WTC11 (cell line): ENCODE measurements at regions not wholly inside any gene's neighbourhood (a gene's known extent, or its start where the extent isn't known, plus 50 kb on each side); places are given as distances from the start of the nearest gene placed in this dataset.

ENCODE experiments used
- ATAC-seq: fragments of 200-7000 bp; cut with Tn5 transposase; 2 replicates; pipeline ENCODE4 v1.10.0; 2021; ENCODE audit warnings: mild to moderate bottlenecking, moderate library complexity
- CTCF ChIA-PET: fragments of 300-600 bp; sonication (Branson Sonifier 250); formaldehyde crosslinking; loops from one replicate; lab custom pipeline; 2021; ENCODE audit warnings: antibody characterized with exemption; lab: Charles Lee
- POLR2A ChIA-PET: fragments of 350-600 bp; sonication (Branson Sonifier 250); formaldehyde crosslinking; loops from one replicate; lab custom pipeline; 2021; ENCODE audit warnings: antibody characterized with exemption; lab: Charles Lee
- DNase-seq: peaks from one replicate; pipeline ENCODE4 v3.0.0; 2021; ENCODE audit warnings: low spot score
- H3K27ac Mint-ChIP-seq: 2 replicates; pipeline ENCODE4 v1.8.0; 2021; ENCODE audit warnings: mixed read lengths
- H3K27me3 Mint-ChIP-seq: 2 replicates; pipeline ENCODE4 v1.8.0; 2021; ENCODE audit warnings: low read depth, mild to moderate bottlenecking, moderate library complexity, mixed read lengths
- H3K36me3 Mint-ChIP-seq: 2 replicates; pipeline ENCODE4 v1.8.0; 2021; ENCODE audit warnings: mixed read lengths
- H3K4me1 Mint-ChIP-seq: 2 replicates; pipeline ENCODE4 v1.8.0; 2022; ENCODE audit warnings: mixed read lengths
- H3K4me3 Mint-ChIP-seq: 2 replicates; pipeline ENCODE4 v1.8.0; 2021; ENCODE audit warnings: mild to moderate bottlenecking, moderate library complexity, mixed read lengths
- H3K9me3 Mint-ChIP-seq: 2 replicates; pipeline ENCODE4 v1.8.0; 2021; ENCODE audit warnings: mixed read lengths
- E2F1 ChIP-seq: sonication (generic); formaldehyde crosslinking; IDR thresholded peaks from 2 replicates; pipeline ENCODE4 v1.8.0; 2022; ENCODE audit warnings: mild to moderate bottlenecking, missing genetic modification reagents
- ESRRA ChIP-seq: sonication (generic); formaldehyde crosslinking; IDR thresholded peaks from 2 replicates; pipeline ENCODE4 v1.8.1; 2022; ENCODE audit warnings: mild to moderate bottlenecking, missing genetic modification reagents, borderline replicate concordance
- FOXP4 ChIP-seq: sonication (generic); formaldehyde crosslinking; IDR thresholded peaks from 2 replicates; pipeline ENCODE4 v1.8.0; 2022; ENCODE audit warnings: mild to moderate bottlenecking, missing genetic modification reagents
- IRF1 ChIP-seq: sonication (generic); formaldehyde crosslinking; IDR thresholded peaks from 2 replicates; pipeline ENCODE4 v1.8.0; 2023; ENCODE audit warnings: missing genetic modification reagents
- MLX ChIP-seq: sonication (generic); formaldehyde crosslinking; IDR thresholded peaks from 2 replicates; pipeline ENCODE4 v1.8.1; 2023; ENCODE audit warnings: mild to moderate bottlenecking, missing genetic modification reagents, moderate library complexity
- MYBL2 ChIP-seq: sonication (generic); formaldehyde crosslinking; IDR thresholded peaks from 2 replicates; pipeline ENCODE4 v1.8.1; 2023; ENCODE audit warnings: mild to moderate bottlenecking, moderate library complexity, missing genetic modification reagents
- NFE2L1 ChIP-seq: sonication (generic); formaldehyde crosslinking; IDR thresholded peaks from 2 replicates; pipeline ENCODE4 v1.8.1; 2023; ENCODE audit warnings: missing genetic modification reagents
- SMAD3 ChIP-seq: sonication (generic); formaldehyde crosslinking; IDR thresholded peaks from 2 replicates; pipeline ENCODE4 v1.8.0; 2022; ENCODE audit warnings: missing genetic modification reagents, mild to moderate bottlenecking, borderline replicate concordance
- TEAD1 ChIP-seq: sonication (generic); formaldehyde crosslinking; IDR thresholded peaks from 2 replicates; pipeline ENCODE4 v1.8.0; 2022; ENCODE audit warnings: mild to moderate bottlenecking, missing genetic modification reagents
- ZNF219 ChIP-seq: sonication (generic); formaldehyde crosslinking; IDR thresholded peaks from 2 replicates; pipeline ENCODE4 v1.8.0; 2023; ENCODE audit warnings: missing genetic modification reagents, mild to moderate bottlenecking, borderline replicate concordance
- ZNF317 ChIP-seq: sonication (generic); formaldehyde crosslinking; IDR thresholded peaks from 2 replicates; pipeline ENCODE4 v1.8.1; 2023; ENCODE audit warnings: low read depth, mild to moderate bottlenecking, moderate library complexity, missing genetic modification reagents, borderline replicate concordance
- ZNF671 ChIP-seq: fragments of 250-450 bp; sonication (Bioruptor Pico); IDR thresholded peaks from 2 replicates; pipeline ENCODE4 v1.8.0; 2021; ENCODE audit warnings: mild to moderate bottlenecking
- TF ChIP-seq, protein P1 (sequence below): sonication (generic); formaldehyde crosslinking; IDR thresholded peaks from 2 replicates; pipeline ENCODE4 v1.8.0; 2023; ENCODE audit warnings: mild to moderate bottlenecking, missing genetic modification reagents
- TF ChIP-seq, protein P2 (sequence below): sonication (generic); formaldehyde crosslinking; IDR thresholded peaks from 2 replicates; pipeline ENCODE4 v1.8.1; 2022; ENCODE audit warnings: mild to moderate bottlenecking, moderate library complexity, missing genetic modification reagents
- TF ChIP-seq, protein P3 (sequence below): sonication (generic); formaldehyde crosslinking; conservative IDR thresholded peaks from 2 replicates; pipeline ENCODE4 v1.8.1; 2023; ENCODE audit warnings: mild to moderate bottlenecking, low read depth, missing genetic modification reagents, moderate library complexity

DNA sequence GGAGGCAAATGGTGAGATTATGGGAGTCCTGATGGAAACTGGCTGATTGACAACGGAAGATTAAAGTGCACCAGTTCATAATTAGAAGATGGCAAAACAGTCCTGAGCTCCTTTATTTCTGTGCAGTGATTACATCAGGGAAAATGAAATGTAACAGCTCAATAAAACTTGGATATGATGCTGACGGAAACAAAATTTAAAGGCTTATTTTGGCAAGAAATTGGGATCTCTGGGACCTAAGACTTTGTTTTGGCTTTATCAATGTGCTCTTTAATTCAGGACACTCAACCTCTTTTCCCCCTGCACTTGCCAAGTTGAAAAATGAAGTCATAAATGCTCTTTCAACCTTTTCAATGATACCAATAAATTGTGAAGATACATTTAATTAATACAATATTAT, 226.8 kb downstream of the C6orf118 start:
- TF ChIP-seq ESRRA (CRISPR knock-in tag) (no peak), FOXP4 (CRISPR knock-in tag) (no peak), ZNF671 (CRISPR knock-in tag) (no peak), MYBL2 (CRISPR knock-in tag) (no peak)
- TF ChIP-seq, protein P1, sequence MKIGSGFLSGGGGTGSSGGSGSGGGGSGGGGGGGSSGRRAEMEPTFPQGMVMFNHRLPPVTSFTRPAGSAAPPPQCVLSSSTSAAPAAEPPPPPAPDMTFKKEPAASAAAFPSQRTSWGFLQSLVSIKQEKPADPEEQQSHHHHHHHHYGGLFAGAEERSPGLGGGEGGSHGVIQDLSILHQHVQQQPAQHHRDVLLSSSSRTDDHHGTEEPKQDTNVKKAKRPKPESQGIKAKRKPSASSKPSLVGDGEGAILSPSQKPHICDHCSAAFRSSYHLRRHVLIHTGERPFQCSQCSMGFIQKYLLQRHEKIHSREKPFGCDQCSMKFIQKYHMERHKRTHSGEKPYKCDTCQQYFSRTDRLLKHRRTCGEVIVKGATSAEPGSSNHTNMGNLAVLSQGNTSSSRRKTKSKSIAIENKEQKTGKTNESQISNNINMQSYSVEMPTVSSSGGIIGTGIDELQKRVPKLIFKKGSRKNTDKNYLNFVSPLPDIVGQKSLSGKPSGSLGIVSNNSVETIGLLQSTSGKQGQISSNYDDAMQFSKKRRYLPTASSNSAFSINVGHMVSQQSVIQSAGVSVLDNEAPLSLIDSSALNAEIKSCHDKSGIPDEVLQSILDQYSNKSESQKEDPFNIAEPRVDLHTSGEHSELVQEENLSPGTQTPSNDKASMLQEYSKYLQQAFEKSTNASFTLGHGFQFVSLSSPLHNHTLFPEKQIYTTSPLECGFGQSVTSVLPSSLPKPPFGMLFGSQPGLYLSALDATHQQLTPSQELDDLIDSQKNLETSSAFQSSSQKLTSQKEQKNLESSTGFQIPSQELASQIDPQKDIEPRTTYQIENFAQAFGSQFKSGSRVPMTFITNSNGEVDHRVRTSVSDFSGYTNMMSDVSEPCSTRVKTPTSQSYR (CRISPR knock-in tag), result no peak
- no peak for DNase-seq
- ATAC-seq, result no peak
- Mint-ChIP-seq H3K4me3 (no peak overlapping the region), H3K27ac (no peak overlapping the region), H3K4me1 (no peaks in the 10 kb centered on the region), H3K27me3 (no peaks in the 10 kb centered on the region), H3K36me3 (no peaks in the 10 kb centered on the region), H3K9me3 (peaks cover 8% of the 10 kb centered on the region)
- ChIA-PET CTCF (no interaction called here), POLR2A (no interaction called here)

DNA sequence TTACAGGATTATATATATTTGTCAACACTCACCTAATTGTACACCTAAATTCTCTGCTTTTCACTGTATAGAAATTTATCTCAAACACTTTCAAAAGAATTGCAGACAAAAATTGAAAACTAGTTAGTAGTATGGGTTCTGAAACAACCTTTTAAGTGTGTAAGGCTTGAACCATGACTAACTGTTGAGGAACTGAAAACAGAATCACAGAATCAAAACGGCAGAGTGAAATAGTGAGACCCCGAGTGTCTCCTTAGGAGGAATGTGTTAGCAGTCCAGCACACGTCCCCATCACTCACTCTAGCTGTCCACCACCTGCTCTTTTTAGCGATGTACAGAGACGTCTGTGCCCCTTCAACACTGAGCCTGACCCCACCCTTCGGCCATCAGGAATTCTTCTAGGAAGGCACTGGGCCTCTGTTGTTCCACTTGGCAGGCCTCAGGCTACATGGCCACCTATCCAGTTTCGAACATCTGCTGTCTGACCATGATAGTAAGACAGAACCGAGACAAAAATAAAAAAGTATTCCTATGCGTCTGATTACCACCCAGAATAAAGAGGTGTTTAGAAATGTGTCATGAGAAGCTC, 227.4 kb downstream of the C6orf118 start:
- Mint-ChIP-seq H3K9me3 (peaks cover 8% of the 10 kb centered on the region), H3K4me3 (no peak overlapping the region), H3K4me1 (no peaks in the 10 kb centered on the region), H3K36me3 (no peaks in the 10 kb centered on the region), H3K27ac (no peak overlapping the region), H3K27me3 (no peaks in the 10 kb centered on the region)
- TF ChIP-seq, protein P2, sequence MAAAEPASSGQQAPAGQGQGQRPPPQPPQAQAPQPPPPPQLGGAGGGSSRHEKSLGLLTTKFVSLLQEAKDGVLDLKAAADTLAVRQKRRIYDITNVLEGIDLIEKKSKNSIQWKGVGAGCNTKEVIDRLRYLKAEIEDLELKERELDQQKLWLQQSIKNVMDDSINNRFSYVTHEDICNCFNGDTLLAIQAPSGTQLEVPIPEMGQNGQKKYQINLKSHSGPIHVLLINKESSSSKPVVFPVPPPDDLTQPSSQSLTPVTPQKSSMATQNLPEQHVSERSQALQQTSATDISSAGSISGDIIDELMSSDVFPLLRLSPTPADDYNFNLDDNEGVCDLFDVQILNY (CRISPR knock-in tag), result no peak
- TF ChIP-seq SMAD3 (CRISPR knock-in tag), result no peak
- no peak for TF ChIP-seq NFE2L1 (CRISPR knock-in tag)
- POLR2A ChIA-PET, result no interaction called here
- DNase-seq (no peak), ATAC-seq (no peak)
- CTCF ChIA-PET, result no interaction called here

DNA sequence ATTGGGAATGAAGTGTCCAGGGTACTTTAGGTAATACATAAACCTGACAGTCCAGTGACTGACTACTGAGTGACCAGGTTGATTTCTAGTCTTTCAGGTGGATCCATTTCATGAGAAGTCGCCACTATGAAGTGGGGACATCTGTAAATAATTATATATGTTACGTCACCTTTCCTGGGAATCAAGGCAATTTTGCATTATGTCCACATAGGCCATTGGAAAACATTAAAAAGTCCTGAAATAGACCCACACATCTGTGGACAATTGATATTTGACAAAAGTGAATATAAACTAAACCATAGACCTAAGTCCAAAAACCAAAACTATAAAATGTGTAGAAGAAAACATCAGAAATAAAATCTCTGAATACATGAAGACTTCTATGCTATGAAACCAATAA, 231.5 kb downstream of the C6orf118 start:
- H3K9me3 Mint-ChIP-seq, result peaks cover 8% of the 10 kb centered on the region
- DNase-seq (no peak), ATAC-seq (no peak)
- H3K27me3 Mint-ChIP-seq, result no peaks in the 10 kb centered on the region
- H3K36me3 Mint-ChIP-seq, result no peaks in the 10 kb centered on the region
- no peaks in the 10 kb centered on the region for H3K4me1 Mint-ChIP-seq
- POLR2A ChIA-PET, result no interaction called here
- H3K4me3 Mint-ChIP-seq, result no peak overlapping the region
- TF ChIP-seq ZNF219 (CRISPR knock-in tag) (no peak), ZNF317 (CRISPR knock-in tag) (no peak), IRF1 (CRISPR knock-in tag) (no peak), NFE2L1 (CRISPR knock-in tag) (no peak), MLX (no peak), TEAD1 (no peak), E2F1 (no peak)
- TF ChIP-seq, protein P3, sequence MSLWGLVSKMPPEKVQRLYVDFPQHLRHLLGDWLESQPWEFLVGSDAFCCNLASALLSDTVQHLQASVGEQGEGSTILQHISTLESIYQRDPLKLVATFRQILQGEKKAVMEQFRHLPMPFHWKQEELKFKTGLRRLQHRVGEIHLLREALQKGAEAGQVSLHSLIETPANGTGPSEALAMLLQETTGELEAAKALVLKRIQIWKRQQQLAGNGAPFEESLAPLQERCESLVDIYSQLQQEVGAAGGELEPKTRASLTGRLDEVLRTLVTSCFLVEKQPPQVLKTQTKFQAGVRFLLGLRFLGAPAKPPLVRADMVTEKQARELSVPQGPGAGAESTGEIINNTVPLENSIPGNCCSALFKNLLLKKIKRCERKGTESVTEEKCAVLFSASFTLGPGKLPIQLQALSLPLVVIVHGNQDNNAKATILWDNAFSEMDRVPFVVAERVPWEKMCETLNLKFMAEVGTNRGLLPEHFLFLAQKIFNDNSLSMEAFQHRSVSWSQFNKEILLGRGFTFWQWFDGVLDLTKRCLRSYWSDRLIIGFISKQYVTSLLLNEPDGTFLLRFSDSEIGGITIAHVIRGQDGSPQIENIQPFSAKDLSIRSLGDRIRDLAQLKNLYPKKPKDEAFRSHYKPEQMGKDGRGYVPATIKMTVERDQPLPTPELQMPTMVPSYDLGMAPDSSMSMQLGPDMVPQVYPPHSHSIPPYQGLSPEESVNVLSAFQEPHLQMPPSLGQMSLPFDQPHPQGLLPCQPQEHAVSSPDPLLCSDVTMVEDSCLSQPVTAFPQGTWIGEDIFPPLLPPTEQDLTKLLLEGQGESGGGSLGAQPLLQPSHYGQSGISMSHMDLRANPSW (CRISPR knock-in tag), result no peak
- no peak overlapping the region for H3K27ac Mint-ChIP-seq
- CTCF ChIA-PET, result no interaction called here
